AG09319 (cell line): ENCODE measurements at regions not wholly inside any gene's neighbourhood (a gene's known extent, or its start where the extent isn't known, plus 50 kb on each side); places are given as distances from the start of the nearest gene placed in this dataset.

Source experiments
- DNase-seq: peaks from one replicate; pipeline ENCODE4 v3.0.0-alpha.2; 2010; ENCODE audit warnings: low read depth; ENCODE audit errors: extremely low read depth
- TF ChIP-seq, protein P1 (sequence below): IDR thresholded peaks from 2 replicates; pipeline ENCODE4 v1.5.1; 2011; ENCODE audit warnings: low read depth, mild to moderate bottlenecking, inconsistent platforms, low read length, moderate library complexity

DNA sequence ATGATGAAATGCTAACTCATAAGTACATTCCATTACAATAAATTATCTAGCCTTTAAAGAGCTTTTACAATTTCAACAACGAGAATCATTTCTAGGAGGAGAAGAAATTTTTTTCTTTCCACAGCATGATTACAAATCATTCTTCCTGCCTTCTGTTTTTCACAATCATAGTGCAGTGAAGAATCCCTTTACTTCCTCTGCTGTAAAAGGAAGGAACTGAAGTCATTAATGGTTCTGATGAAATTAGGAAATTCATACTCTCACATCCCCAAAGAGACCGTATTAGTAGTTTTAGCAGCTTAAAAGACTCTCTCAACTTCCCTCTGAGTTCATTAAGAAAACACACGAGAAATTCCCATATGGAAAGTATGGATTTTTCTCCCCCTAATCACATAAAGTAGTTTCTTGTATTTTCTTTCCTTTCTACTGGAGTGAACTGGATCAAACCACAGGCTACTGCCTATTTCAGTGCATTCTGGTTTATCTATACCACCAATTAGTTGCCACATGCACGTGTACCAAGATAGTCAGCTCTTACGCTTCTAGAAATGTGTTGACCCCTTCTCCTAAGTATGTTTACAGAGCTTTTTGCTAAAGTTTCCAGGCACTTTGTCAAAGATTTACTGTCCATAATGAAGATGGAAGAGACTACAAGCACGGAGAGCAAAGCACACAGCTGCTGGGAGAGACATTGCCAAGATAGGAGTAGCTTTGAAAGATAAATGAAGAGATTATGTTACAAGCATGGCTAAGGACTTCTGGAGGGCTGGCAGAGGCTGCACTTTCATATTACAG is 58.9 kb upstream of the KITLG start:
- no peak for DNase-seq
- TF ChIP-seq, protein P1, sequence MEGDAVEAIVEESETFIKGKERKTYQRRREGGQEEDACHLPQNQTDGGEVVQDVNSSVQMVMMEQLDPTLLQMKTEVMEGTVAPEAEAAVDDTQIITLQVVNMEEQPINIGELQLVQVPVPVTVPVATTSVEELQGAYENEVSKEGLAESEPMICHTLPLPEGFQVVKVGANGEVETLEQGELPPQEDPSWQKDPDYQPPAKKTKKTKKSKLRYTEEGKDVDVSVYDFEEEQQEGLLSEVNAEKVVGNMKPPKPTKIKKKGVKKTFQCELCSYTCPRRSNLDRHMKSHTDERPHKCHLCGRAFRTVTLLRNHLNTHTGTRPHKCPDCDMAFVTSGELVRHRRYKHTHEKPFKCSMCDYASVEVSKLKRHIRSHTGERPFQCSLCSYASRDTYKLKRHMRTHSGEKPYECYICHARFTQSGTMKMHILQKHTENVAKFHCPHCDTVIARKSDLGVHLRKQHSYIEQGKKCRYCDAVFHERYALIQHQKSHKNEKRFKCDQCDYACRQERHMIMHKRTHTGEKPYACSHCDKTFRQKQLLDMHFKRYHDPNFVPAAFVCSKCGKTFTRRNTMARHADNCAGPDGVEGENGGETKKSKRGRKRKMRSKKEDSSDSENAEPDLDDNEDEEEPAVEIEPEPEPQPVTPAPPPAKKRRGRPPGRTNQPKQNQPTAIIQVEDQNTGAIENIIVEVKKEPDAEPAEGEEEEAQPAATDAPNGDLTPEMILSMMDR = no peak; the same call in 1 of the 2 replicates

DNA sequence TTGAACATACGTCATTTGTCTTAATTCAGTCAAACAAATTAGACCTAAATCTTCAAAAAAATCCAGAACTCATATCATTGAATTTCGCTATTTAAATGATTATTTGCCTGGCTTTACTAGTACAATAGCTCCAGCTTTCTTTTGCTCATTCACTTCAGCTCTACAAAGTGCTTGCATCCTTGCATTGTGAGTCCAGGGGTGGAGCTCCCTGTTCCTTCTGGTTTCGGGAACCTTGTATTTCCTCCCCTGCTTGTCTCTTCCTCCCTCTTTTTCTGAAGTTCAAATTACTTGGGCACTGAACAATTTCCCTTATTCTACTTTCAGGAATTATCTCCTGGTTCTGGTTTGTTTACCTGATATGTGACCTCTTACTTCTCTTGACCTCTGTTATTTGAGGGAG is 58.1 kb upstream of the KITLG start:
- TF ChIP-seq, protein P1 = no peak
- no peak for DNase-seq

DNA sequence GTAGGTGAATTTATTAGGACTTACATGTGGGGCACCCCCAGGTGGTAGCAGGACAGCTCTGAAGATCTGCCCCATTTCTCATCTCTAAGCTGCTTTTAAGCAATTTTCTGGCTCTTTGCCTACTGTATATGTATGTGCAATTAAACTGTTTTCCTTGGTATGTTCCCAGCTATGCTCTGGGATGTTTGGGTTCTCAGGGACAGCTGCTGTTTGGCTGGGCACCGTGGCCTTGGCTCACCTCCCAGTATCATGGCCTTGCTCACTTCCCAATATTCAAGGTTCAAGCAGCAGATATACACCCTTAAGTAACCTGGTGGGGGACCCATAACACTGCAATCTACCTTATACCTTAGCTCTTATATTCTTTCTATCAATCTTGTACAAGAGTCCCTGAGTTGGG is 53.7 kb upstream of the KITLG start:
- no peak for DNase-seq

DNA sequence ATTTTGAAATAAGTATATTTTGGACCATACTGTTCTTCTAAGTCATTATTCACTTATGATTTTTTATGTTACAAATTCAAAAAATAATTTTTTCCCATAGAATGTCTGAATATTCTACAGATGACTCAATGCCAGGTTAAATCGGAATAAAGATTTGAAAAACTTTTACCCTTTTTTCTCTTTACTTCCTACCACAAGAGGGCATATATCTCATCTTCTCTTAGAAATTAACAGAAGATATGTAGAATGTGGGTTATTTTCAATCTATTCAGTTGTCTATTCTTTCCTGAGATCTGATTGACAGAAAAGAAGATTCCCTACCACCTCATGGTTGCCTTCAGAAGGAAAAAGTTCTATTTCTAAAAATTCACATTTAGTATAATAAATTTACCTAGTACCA is 53.0 kb upstream of the KITLG start:
- DNase-seq = no peak
- TF ChIP-seq, protein P1 = peak; percentile 24

More for the DNA sequence above, 53.7 kb upstream of the KITLG start:
- TF ChIP-seq, protein P1 = no peak

DNA sequence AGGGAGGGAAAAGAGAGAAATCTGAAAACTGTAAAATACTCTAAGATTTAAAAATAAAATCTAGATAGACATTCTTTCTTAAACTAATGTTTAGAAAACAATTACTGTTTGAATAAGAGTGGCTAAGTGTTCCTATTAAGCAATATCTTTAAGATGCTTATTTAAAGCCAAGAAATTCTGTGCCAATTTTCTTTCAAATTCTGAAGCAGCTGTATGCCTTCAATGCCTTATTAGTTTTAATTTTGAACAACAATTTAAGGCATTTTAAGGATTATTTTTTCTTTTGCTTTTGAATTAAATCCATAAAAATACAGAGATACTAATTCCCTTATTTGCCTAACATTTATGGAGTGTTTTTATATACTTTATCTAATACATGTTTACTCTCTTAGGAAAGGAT is 50.3 kb upstream of the KITLG start:
- TF ChIP-seq, protein P1 = no peak

More for the DNA sequence above, 50.3 kb upstream of the KITLG start:
- DNase-seq = no peak
